Epithelial cell of esophagus (primary cell): ENCODE measurements at regions not wholly inside any gene's neighbourhood (a gene's known extent, or its start where the extent isn't known, plus 50 kb on each side); places are given as distances from the start of the nearest gene placed in this dataset.

Experiments
- DNase-seq: peaks from one replicate; pipeline ENCODE4 v3.0.0; 2010; ENCODE audit warnings: low read depth
- H3K4me3 ChIP-seq: 2 replicates; pipeline ENCODE4 v1.5.1; 2011; ENCODE audit warnings: mild to moderate bottlenecking, low read length, control low read depth
- CTCF ChIP-seq: IDR thresholded peaks from 2 replicates; pipeline ENCODE4 v1.5.1; 2011; ENCODE audit warnings: low read depth, mild to moderate bottlenecking, low read length, control low read depth, inconsistent platforms; ENCODE audit not compliant: insufficient read depth; ENCODE audit errors: missing control alignments

- H3K4me3 ChIP-seq, result no peak overlapping the region
- TF ChIP-seq CTCF, result no peak
- no peak for DNase-seq
Observed at GRCh38 chr13:30359991-30360390, 52.6 kb upstream of the KATNAL1 start.

GRCh38 chr13:30360586-30360985 lies 53.2 kb upstream of the KATNAL1 start:
- no peak overlapping the region for H3K4me3 ChIP-seq
- no peak for DNase-seq
- TF ChIP-seq CTCF, result no peak

- TF ChIP-seq CTCF, result no peak
- H3K4me3 ChIP-seq, result no peak overlapping the region
- DNase-seq, result no peak
Observed at GRCh38 chr13:30362005-30362788, 54.8 kb upstream of the KATNAL1 start.

GRCh38 chr13:30362869-30363268 lies 55.5 kb upstream of the KATNAL1 start:
- no peak for DNase-seq
- TF ChIP-seq CTCF, result no peak
- H3K4me3 ChIP-seq, result no peak overlapping the region

GRCh38 chr13:30363725-30364124 lies 56.4 kb upstream of the KATNAL1 start:
- DNase-seq, result no peak
- H3K4me3 ChIP-seq, result no peak overlapping the region
- no peak for TF ChIP-seq CTCF

- no peak for DNase-seq
- no peak for TF ChIP-seq CTCF
- no peak overlapping the region for H3K4me3 ChIP-seq
Observed at GRCh38 chr13:30364133-30364532, 56.8 kb upstream of the KATNAL1 start.

GRCh38 chr13:30364876-30365275 lies 57.4 kb upstream of the UBE2L5 start:
- DNase-seq, result no peak

More at GRCh38 chr13:30364876-30365275, 57.4 kb upstream of the UBE2L5 start:
- no peak overlapping the region for H3K4me3 ChIP-seq
- no peak for TF ChIP-seq CTCF
